ENCODE measurements at regions not wholly inside any gene's neighbourhood (a gene's known extent, or its start where the extent isn't known, plus 50 kb on each side); places are given as distances from the start of the nearest gene placed in this dataset.

DNA sequence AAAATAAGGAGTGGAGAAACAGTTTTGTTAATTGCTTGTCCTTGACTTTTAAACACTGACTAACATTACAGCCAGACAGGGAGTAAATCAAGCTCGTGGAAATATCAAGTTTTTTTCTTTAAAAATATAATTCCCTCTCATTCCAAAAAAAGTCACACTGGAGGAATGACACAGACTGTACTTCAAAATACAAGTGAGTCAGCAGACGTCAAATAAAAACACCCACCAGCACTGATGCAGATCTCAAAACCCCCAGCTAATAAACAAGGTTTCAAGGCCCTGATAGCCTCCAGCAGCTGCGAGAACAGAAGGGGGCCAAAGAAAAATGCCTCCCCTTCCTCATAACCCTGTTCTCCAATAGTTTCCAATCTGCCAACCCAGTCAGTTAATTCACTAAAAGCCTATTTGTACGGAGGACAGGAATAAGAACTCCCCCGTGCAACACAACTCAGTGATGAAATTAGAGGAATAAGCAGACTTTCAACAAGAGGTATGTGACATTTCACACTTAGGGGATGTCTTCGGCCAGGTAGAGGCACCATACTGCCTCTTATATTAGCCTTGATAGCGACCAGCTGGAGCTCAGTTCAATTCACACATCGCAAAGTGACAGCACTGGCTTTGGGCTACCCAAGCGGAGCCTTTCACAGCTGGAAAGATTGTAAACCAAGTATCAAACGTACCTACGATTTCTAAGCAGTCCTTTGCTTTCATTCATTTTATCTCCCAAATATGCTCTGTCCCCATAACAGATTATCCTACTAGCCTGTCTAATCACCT lies 561.0 kb upstream of the KLF12 start:
- Histone ChIP-seq H2AFZ (ENCODE audit: low read length) (no peak overlapping the region), H3K4me3 (replicated peaks in 1 of 3; ENCODE audit: insufficient read depth in 1 of 3, low read depth in 2 of 3, low read length in 3 of 3) (no peak overlapping the region), H3K36me3 (replicated peaks in 1 of 2; ENCODE audit: control insufficient read depth in 1 of 2, insufficient read depth in 2 of 2, low read length in 2 of 2) (no peaks in the 10 kb centered on the region), H3K9ac (ENCODE audit: insufficient read depth, low read depth, low read length) (no peak overlapping the region), H3K79me2 (ENCODE audit: insufficient read depth, low read length) (no peaks in the 10 kb centered on the region), H3K9me3 (ENCODE audit: low read length) (no peaks in the 10 kb centered on the region), H3K4me2 (ENCODE audit: low read depth, low read length) (no peak overlapping the region), H3K27me3 (ENCODE audit: control insufficient read depth in 1 of 2, insufficient read depth in 2 of 2, low read length in 2 of 2) (no peaks in the 10 kb centered on the region), H3K27ac (ENCODE audit: extremely low read length, insufficient read depth, low read length) (no peak overlapping the region), H3K4me1 (ENCODE audit: insufficient read depth, low read length) (no peaks in the 10 kb centered on the region), H4K20me1 (ENCODE audit: insufficient read depth, low read length) (no peaks in the 10 kb centered on the region)
- DNase-seq (ENCODE audit: low spot score) (no peak), ATAC-seq (no peak), FAIRE-seq (no peak)
- POLR2A ChIA-PET: no interaction called here
- 4% methylated on average over 11 of the region's 11 CpGs for WGBS (ENCODE audit: low lambda C conversion rate)
- intact Hi-C loops (cut with micrococcal nuclease; ENCODE audit: unreplicated experiment): no loop called here
- CTCF ChIA-PET (ENCODE audit: low intra/inter-chr PET ratio, low total read pairs): no interaction called here
- no TSS peak for BruUV-seq (replicated peaks)
- in situ Hi-C loops (cut with HindIII; ENCODE audit: extremely low pct_ligation_motif_present, low pct_unique_long_range_greater_than_20kb): no loop called here
- TF ChIP-seq ZSCAN29 (CRISPR knock-in tag; conservative IDR thresholded peaks at IDR 0.05) (no peak), FOXO1 (CRISPR knock-in tag; IDR thresholded peaks at IDR 0.05) (no peak), CREB1 (IDR thresholded peaks at IDR 0.05) (no peak), CREB1 (CRISPR knock-in tag; IDR thresholded peaks at IDR 0.05) (no peak), MLXIP (CRISPR knock-in tag; IDR thresholded peaks at IDR 0.05; ENCODE audit: borderline replicate concordance) (no peak), TEAD3 (CRISPR knock-in tag; optimal IDR thresholded peaks at IDR 0.05; ENCODE audit: borderline replicate concordance) (no peak), JUN (CRISPR knock-in tag; IDR thresholded peaks at IDR 0.05) (no peak), U2AF1 (optimal IDR thresholded peaks at IDR 0.05; ENCODE audit: low read depth, low read length) (no peak), SMARCE1 (IDR thresholded peaks at IDR 0.05; ENCODE audit: borderline replicate concordance) (no peak), ZNF780A (CRISPR knock-in tag; IDR thresholded peaks at IDR 0.05) (no peak), ZNF224 (CRISPR knock-in tag; IDR thresholded peaks at IDR 0.05) (no peak)
- TF ChIP-seq, protein P1, sequence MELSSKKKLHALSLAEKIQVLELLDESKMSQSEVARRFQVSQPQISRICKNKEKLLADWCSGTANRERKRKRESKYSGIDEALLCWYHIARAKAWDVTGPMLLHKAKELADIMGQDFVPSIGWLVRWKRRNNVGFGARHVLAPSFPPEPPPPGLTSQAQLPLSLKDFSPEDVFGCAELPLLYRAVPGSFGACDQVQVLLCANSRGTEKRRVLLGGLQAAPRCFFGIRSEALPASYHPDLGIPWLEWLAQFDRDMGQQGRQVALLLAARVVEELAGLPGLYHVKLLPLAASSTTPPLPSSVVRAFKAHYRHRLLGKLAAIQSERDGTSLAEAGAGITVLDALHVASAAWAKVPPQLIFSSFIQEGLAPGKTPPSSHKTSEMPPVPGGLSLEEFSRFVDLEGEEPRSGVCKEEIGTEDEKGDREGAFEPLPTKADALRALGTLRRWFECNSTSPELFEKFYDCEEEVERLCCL (CRISPR knock-in tag; IDR thresholded peaks at IDR 0.05; ENCODE audit: borderline replicate concordance): no peak
- TF ChIP-seq, protein P2, sequence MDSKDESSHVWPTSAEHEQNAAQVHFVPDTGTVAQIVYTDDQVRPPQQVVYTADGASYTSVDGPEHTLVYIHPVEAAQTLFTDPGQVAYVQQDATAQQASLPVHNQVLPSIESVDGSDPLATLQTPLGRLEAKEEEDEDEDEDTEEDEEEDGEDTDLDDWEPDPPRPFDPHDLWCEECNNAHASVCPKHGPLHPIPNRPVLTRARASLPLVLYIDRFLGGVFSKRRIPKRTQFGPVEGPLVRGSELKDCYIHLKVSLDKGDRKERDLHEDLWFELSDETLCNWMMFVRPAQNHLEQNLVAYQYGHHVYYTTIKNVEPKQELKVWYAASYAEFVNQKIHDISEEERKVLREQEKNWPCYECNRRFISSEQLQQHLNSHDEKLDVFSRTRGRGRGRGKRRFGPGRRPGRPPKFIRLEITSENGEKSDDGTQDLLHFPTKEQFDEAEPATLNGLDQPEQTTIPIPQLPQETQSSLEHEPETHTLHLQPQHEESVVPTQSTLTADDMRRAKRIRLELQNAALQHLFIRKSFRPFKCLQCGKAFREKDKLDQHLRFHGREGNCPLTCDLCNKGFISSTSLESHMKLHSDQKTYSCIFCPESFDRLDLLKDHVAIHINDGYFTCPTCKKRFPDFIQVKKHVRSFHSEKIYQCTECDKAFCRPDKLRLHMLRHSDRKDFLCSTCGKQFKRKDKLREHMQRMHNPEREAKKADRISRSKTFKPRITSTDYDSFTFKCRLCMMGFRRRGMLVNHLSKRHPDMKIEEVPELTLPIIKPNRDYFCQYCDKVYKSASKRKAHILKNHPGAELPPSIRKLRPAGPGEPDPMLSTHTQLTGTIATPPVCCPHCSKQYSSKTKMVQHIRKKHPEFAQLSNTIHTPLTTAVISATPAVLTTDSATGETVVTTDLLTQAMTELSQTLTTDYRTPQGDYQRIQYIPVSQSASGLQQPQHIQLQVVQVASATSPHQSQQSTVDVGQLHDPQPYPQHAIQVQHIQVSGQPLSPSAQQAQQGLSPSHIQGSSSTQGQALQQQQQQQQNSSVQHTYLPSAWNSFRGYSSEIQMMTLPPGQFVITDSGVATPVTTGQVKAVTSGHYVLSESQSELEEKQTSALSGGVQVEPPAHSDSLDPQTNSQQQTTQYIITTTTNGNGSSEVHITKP (CRISPR knock-in tag; IDR thresholded peaks at IDR 0.05; ENCODE audit: low read depth): no peak
